Gastrocnemius medialis (tissue), 4 donors: ENCODE measurements at regions not wholly inside any gene's neighbourhood (a gene's known extent, or its start where the extent isn't known, plus 50 kb on each side); places are given as distances from the start of the nearest gene placed in this dataset.
"Not testable (repeated sequence)": the region's sequence is repeated elsewhere in the genome, so short reads cannot be mapped to it uniquely, and the experiment has no call there.

Experiments used
- ATAC-seq, 2 donors: fragments of 150-250 bp; one replicate each; pipeline ENCODE4 v1.9.1; 2016
- DNase-seq, 2 donors: peaks; one replicate each; pipeline ENCODE4 v3.0.0-alpha.2; 2019
- H3K27ac ChIP-seq, 4 donors: fragments of 200-600 bp; sonication (generic); 1 replicate in 1 of 4; 2 replicates in 3 of 4; pipeline ENCODE4 v1.5.1; 2016 to 2018; ENCODE audit warnings: mild to moderate bottlenecking in 2 of 4, moderate library complexity in 1 of 4
- H3K27me3 ChIP-seq, 3 donors: fragments of 200-600 bp; sonication (generic) in 2 of 3; 1 replicate in 1 of 3; 2 replicates in 2 of 3; pipeline versions ENCODE4 v1.5.1 to v1.6.0; 2016 to 2019; ENCODE audit warnings: mild to moderate bottlenecking in 1 of 3, moderate library complexity in 1 of 3
- H3K36me3 ChIP-seq, 2 donors: fragments of 200-600 bp; sonication (generic) in 1 of 2; one replicate each; pipeline ENCODE4 v1.5.1; 2017 to 2018
- H3K4me1 ChIP-seq, 2 donors: fragments of 200-600 bp; sonication (generic) in 1 of 2; one replicate each; pipeline ENCODE4 v1.5.1; 2016 to 2017; ENCODE audit warnings: mild to moderate bottlenecking in 2 of 2
- H3K4me3 ChIP-seq, 4 donors: fragments of 200-600 bp; sonication (generic) in 3 of 4; 1 replicate in 1 of 4; 2 replicates in 3 of 4; pipeline ENCODE4 v1.5.1; 2016 to 2019; ENCODE audit warnings: mild to moderate bottlenecking in 2 of 4
- H3K9me3 ChIP-seq, 3 donors: fragments of 200-600 bp; sonication (generic) in 2 of 3; 1 replicate in 1 of 3; 2 replicates in 2 of 3; pipeline ENCODE4 v1.5.1; 2016 to 2019
- POLR2A ChIP-seq, 2 donors: fragments of 450-650 bp; IDR thresholded peaks; one replicate each; pipeline ENCODE4 v1.6.1; 2017; ENCODE audit warnings: antibody characterized with exemption in 2 of 2, mild to moderate bottlenecking in 2 of 2, moderate library complexity in 2 of 2
- in situ Hi-C, 4 donors: fragments of 200-750 bp; cut with MboI; loops; one replicate each; pipeline versions ENCODE4 v1.15.0 to v1.8.0; 2017; ENCODE audit warnings: low sequenced_read_pairs in 4 of 4
- intact Hi-C: fragments of 100-400 bp; cut with DNase I; formaldehyde crosslinking; loops from one replicate; pipeline ENCODE4 v1.15.1; 2023; ENCODE audit warnings: low total_unique reads
- TF ChIP-seq, protein P1 (sequence below), 5 experiments: fragments of 450-650 bp in 3 of 5; fragments of 200-600 bp in 2 of 5; sonication (generic) in 2 of 5; IDR thresholded peaks in 4 of 5; conservative IDR thresholded peaks in 1 of 5; 1 replicate in 4 of 5; 2 replicates in 1 of 5; pipeline ENCODE4 v1.5.1; 2016 to 2019; ENCODE audit warnings: antibody characterized with exemption in 5 of 5, mild to moderate bottlenecking in 3 of 5, moderate library complexity in 3 of 5

DNA sequence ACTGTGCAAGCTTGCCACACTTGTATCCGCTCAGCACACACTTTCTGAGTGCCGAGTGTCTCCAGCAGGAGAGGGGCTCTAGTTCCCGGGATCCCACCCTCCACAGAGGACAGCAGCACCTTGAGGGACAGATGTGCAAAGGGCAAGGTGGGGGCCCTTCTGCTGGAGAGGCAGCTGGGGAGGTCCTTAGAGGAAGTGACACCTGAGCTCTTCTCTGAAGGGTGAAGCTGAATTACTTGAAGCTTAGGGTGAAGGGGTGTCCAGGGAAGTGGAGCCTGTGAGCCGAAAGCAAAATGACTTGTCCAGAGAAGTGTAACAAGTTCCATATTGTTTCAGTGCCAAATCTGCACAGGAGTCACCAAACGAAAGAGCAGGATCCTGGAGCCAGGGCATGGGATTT lies 136.3 kb upstream of the DUSP22 start:
- Histone ChIP-seq H3K9me3 (no peaks in the 10 kb centered on the region), H3K4me1 (no peaks in the 10 kb centered on the region), H3K27ac (no peak overlapping the region), H3K27me3 (peaks cover 0 to 19% (median 3%) of the 10 kb centered on the region in 3 donors), H3K36me3 (no peaks in the 10 kb centered on the region), H3K4me3 (no peak overlapping the region)
- ATAC-seq (no peak), DNase-seq (no peak)
- in situ Hi-C loops, result no loop called here
- TF ChIP-seq, protein P1, sequence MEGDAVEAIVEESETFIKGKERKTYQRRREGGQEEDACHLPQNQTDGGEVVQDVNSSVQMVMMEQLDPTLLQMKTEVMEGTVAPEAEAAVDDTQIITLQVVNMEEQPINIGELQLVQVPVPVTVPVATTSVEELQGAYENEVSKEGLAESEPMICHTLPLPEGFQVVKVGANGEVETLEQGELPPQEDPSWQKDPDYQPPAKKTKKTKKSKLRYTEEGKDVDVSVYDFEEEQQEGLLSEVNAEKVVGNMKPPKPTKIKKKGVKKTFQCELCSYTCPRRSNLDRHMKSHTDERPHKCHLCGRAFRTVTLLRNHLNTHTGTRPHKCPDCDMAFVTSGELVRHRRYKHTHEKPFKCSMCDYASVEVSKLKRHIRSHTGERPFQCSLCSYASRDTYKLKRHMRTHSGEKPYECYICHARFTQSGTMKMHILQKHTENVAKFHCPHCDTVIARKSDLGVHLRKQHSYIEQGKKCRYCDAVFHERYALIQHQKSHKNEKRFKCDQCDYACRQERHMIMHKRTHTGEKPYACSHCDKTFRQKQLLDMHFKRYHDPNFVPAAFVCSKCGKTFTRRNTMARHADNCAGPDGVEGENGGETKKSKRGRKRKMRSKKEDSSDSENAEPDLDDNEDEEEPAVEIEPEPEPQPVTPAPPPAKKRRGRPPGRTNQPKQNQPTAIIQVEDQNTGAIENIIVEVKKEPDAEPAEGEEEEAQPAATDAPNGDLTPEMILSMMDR (IDR thresholded peaks at IDR 0.05 in 4 of 5, conservative IDR thresholded peaks at IDR 0.05 in 1 of 5), result no peak
- no peak for TF ChIP-seq POLR2A (IDR thresholded peaks at IDR 0.05)
- intact Hi-C loops, result no loop called here

DNA sequence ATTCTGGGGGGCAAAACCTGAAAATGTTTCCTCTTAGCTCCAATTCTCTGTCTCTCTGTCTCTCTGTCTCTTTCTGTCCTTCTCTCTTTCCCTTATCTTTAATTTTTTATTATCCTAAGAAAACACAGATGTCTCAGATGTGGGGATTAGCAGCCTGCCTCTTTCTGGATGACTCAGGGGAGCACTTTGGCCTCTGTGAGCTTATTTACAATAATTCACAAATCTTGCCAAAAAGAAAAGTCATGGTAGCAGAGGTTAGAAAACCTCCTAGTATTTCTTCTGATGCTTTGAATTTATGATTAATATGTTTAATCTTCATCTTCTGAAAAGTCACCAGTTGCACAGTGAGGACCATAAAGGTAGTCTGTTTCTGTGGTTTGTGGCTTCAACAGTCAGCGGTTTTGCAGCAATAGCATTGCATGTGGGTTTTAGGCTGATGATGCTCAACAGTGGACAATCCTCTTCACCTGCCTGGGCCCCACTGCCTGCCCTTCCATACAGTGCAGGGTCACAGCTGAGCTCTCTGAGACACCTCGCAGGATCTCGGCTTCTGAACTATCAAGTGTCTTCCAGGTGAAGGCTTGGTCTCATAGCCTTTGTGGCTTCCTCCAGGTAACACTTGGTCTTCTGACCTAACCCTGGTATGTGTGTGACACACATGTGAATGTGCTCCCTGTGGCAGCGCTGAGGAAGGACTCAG lies 135.7 kb upstream of the DUSP22 start:
- intact Hi-C loops, H3K4me1 ChIP-seq: not testable (repeated sequence)

DNA sequence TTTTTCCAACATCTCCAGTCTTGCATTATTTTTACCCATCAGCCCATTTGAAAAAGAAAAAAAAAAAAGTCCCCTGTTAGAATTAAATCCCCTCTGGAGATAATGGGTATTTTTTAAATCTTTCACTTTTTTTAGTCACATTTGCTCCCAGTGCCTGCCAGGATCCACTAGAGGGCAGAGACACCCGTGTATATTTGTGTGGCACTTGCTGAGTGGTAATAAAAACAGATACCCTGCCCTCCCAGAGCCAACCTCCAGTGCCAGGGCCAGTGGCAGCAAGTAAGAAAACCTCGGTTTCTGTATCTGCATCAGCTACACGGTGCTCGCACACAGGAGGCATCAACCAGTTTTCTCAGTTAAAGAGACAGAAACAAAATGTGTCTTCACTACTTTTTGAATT lies 135.1 kb upstream of the DUSP22 start:
- H3K4me1 ChIP-seq, in situ Hi-C loops, H3K4me3 ChIP-seq, H3K9me3 ChIP-seq, H3K27ac ChIP-seq, H3K36me3 ChIP-seq, DNase-seq, ATAC-seq, intact Hi-C loops: not testable (repeated sequence)
- peaks cover 0 to 19% (median 3%) of the 10 kb centered on the region in 3 donors for H3K27me3 ChIP-seq

More for the DNA sequence above, 135.7 kb upstream of the DUSP22 start:
- H3K4me3 ChIP-seq, ATAC-seq, DNase-seq, H3K27ac ChIP-seq, in situ Hi-C loops, H3K36me3 ChIP-seq, H3K9me3 ChIP-seq: not testable (repeated sequence)
- H3K27me3 ChIP-seq, result peaks cover 0 to 19% (median 3%) of the 10 kb centered on the region in 3 donors

DNA sequence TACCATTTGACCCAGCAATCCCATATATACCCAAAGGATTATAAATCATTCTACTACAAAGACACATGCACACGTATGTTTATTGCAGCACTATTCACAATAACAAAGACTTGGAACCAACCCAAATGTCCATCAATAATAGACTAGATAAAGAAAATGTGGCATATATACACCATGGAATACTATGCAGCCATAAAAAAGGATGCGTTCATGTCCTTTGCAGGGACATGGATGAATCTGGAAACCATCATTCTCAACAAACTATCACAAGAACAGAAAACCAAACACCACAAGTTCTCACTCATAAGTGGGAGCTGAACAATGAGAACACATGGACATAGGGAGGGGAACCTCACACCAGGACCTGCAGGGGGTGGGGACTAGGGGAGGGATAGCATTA lies 130.6 kb upstream of the DUSP22 start:
- ATAC-seq, DNase-seq, in situ Hi-C loops, H3K9me3 ChIP-seq, H3K36me3 ChIP-seq, intact Hi-C loops, H3K4me3 ChIP-seq, H3K27ac ChIP-seq, H3K4me1 ChIP-seq, H3K27me3 ChIP-seq: not testable (repeated sequence)

DNA sequence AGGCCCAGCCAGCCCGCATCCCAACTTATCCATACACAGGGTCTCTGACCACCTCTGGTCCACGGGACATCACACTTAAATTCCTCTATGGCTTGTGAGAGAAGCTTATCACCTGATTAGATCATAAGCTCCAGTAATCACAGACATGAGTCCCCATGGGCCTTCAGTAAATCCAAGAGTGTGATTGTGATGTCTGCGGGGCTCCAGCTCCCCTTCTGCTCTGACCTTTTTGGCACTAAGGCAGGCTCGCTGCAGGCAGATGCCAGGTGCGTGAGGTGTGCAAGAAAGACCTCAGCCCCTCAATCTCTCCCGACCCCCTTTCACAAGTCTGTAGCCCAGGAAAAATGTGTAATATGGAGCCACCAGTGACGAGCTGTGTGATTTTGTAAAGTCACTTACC lies 127.6 kb upstream of the DUSP22 start:
- in situ Hi-C loops, result no loop called here
- no peak for TF ChIP-seq POLR2A (IDR thresholded peaks at IDR 0.05)
- TF ChIP-seq, protein P1 (IDR thresholded peaks at IDR 0.05 in 4 of 5, conservative IDR thresholded peaks at IDR 0.05 in 1 of 5), result no peak

DNA sequence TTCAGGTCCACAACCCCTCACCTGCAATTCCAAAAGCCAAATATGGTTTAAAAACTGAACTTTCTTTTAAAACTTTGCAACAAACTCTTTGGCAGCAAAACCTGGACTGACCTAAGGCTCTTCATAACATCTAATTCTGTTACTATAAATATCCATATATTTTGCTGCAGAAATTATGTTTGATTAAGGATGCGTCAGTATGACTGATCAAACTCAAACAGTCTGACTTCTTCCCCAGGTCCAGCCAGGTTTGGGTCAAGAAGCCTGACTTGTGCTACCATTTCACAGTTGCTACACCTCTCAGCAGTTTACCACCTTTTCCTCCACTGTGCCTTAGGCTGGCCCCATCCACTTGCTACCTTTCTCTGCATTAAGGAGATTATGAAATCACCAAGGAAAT lies 127.0 kb upstream of the DUSP22 start:
- H3K4me3 ChIP-seq, result no peak overlapping the region
- DNase-seq, result no peak
- no peaks in the 10 kb centered on the region for H3K9me3 ChIP-seq
- no peak overlapping the region for H3K27ac ChIP-seq
- ATAC-seq, result no peak
- intact Hi-C loops, result no loop called here
- no peaks in the 10 kb centered on the region for H3K36me3 ChIP-seq
- no peaks in the 10 kb centered on the region for H3K4me1 ChIP-seq
- TF ChIP-seq, protein P1 (IDR thresholded peaks at IDR 0.05 in 4 of 5, conservative IDR thresholded peaks at IDR 0.05 in 1 of 5), result no peak
- no peak for TF ChIP-seq POLR2A (IDR thresholded peaks at IDR 0.05)
- in situ Hi-C loops, result no loop called here
- H3K27me3 ChIP-seq, result no peaks in the 10 kb centered on the region

More for the DNA sequence above, 127.6 kb upstream of the DUSP22 start:
- intact Hi-C loops, result no loop called here
- Histone ChIP-seq H3K36me3 (no peaks in the 10 kb centered on the region), H3K27me3 (no peaks in the 10 kb centered on the region), H3K4me3 (no peak overlapping the region), H3K9me3 (no peaks in the 10 kb centered on the region), H3K4me1 (no peaks in the 10 kb centered on the region), H3K27ac (no peak overlapping the region)
- ATAC-seq (no peak), DNase-seq (no peak)
